Mesodermal cell (in vitro differentiated cells): ENCODE measurements at regions not wholly inside any gene's neighbourhood (a gene's known extent, or its start where the extent isn't known, plus 50 kb on each side); places are given as distances from the start of the nearest gene placed in this dataset.

Experiments
- H3K27ac ChIP-seq: 2 replicates; pipeline ENCODE4 v1.7.0; 2013; ENCODE audit warnings: mild to moderate bottlenecking, low read depth, low read length, moderate library complexity; ENCODE audit not compliant: severe bottlenecking
- H3K36me3 ChIP-seq: 2 replicates; pipeline ENCODE4 v1.7.1; 2013; ENCODE audit warnings: mild to moderate bottlenecking, low read length, moderate library complexity; ENCODE audit not compliant: control insufficient read depth, insufficient read depth
- H3K4me1 ChIP-seq: one replicate; pipeline ENCODE4 v1.7.1; 2013; ENCODE audit warnings: mild to moderate bottlenecking, low read length; ENCODE audit not compliant: insufficient read depth, control insufficient read depth, poor library complexity, severe bottlenecking
- H3K4me3 ChIP-seq: 2 replicates; pipeline ENCODE4 v1.7.0; 2013; ENCODE audit warnings: low read length, control low read depth, mild to moderate bottlenecking; ENCODE audit not compliant: insufficient read depth, poor library complexity, severe bottlenecking; ENCODE audit errors: extremely low read depth
- H3K9me3 ChIP-seq: 2 replicates; pipeline ENCODE4 v1.7.1; 2013; ENCODE audit warnings: mild to moderate bottlenecking, low read length, moderate library complexity; ENCODE audit not compliant: control insufficient read depth
- WGBS, 2 experiments: methylation state at CpG; one replicate each; pipeline ENCODE4 v1.1.5; 2013; ENCODE audit warnings: missing lambda C conversion rate in 2 of 2; ENCODE audit not compliant: insufficient coverage in 2 of 2; 5-methylcytosine and 5-hydroxymethylcytosine counted together

GRCh38 chr7:46713868-46714596, 793.0 kb upstream of the IGFBP3 start:
- 100% methylated on average over 1 of the region's 4 CpGs for WGBS, 2 experiments
- H3K27ac ChIP-seq = no peak overlapping the region

GRCh38 chr7:46710927-46711326, 789.9 kb upstream of the IGFBP3 start:
- Histone ChIP-seq H3K27ac (no peak overlapping the region), H3K4me1 (no peaks in the 10 kb centered on the region), H3K4me3 (no peak overlapping the region), H3K9me3 (peaks cover 5% of the 10 kb centered on the region), H3K36me3 (no peaks in the 10 kb centered on the region)
- whole genome bisulfite sequencing, 2 experiments = 50% methylated on average over 1 of the region's 1 CpG; no CpG with 5 or more reads in 1 of the 2 experiments

More at GRCh38 chr7:46713868-46714596, 793.0 kb upstream of the IGFBP3 start:
- Histone ChIP-seq H3K36me3 (no peaks in the 10 kb centered on the region), H3K4me3 (no peak overlapping the region), H3K9me3 (no peaks in the 10 kb centered on the region), H3K4me1 (no peaks in the 10 kb centered on the region)

GRCh38 chr7:46707973-46708372, 786.9 kb upstream of the IGFBP3 start:
- Histone ChIP-seq H3K4me1 (peaks cover 3% of the 10 kb centered on the region), H3K4me3 (no peak overlapping the region), H3K9me3 (peaks cover 5% of the 10 kb centered on the region), H3K27ac (no peak overlapping the region), H3K36me3 (no peaks in the 10 kb centered on the region)

- Histone ChIP-seq H3K4me1 (peaks cover 3% of the 10 kb centered on the region), H3K9me3 (peaks cover 5% of the 10 kb centered on the region), H3K36me3 (no peaks in the 10 kb centered on the region), H3K27ac (peak overlapping the region; percentile 38), H3K4me3 (no peak overlapping the region)
- 100% methylated on average over 1 of the region's 7 CpGs; no CpG with 5 or more reads in 1 of the 2 experiments for WGBS, 2 experiments
Observed at GRCh38 chr7:46705386-46706255, 784.5 kb upstream of the IGFBP3 start.

- no peaks in the 10 kb centered on the region for H3K4me1 ChIP-seq
- WGBS, 2 experiments = no CpG with 5 or more reads among the region's 1 CpG
- H3K36me3 ChIP-seq = no peaks in the 10 kb centered on the region
- no peaks in the 10 kb centered on the region for H3K9me3 ChIP-seq
- H3K27ac ChIP-seq = no peak overlapping the region
- H3K4me3 ChIP-seq = no peak overlapping the region
Observed at GRCh38 chr7:46696741-46697140, 775.7 kb upstream of the IGFBP3 start.

GRCh38 chr7:46695051-46695708, 774.1 kb upstream of the IGFBP3 start:
- Histone ChIP-seq H3K4me3 (no peak overlapping the region), H3K4me1 (no peaks in the 10 kb centered on the region), H3K36me3 (no peaks in the 10 kb centered on the region), H3K9me3 (no peaks in the 10 kb centered on the region), H3K27ac (peak overlapping the region; percentile 31)
- WGBS, 2 experiments = 29 to 71% methylated on average over 1 of the region's 3 CpGs

- Histone ChIP-seq H3K9me3 (no peaks in the 10 kb centered on the region), H3K4me3 (no peak overlapping the region), H3K4me1 (no peaks in the 10 kb centered on the region), H3K27ac (no peak overlapping the region), H3K36me3 (no peaks in the 10 kb centered on the region)
- WGBS, 2 experiments = no CpG with 5 or more reads among the region's 5 CpGs
Observed at GRCh38 chr7:46694058-46694457, 773.0 kb upstream of the IGFBP3 start.

- H3K27ac ChIP-seq = no peak overlapping the region
- no peak overlapping the region for H3K4me3 ChIP-seq
- H3K36me3 ChIP-seq = no peaks in the 10 kb centered on the region
- WGBS, 2 experiments = 92% methylated on average over 1 of the region's 1 CpG; no CpG with 5 or more reads in 1 of the 2 experiments
- H3K4me1 ChIP-seq = peaks cover 8% of the 10 kb centered on the region
- H3K9me3 ChIP-seq = no peaks in the 10 kb centered on the region
Observed at GRCh38 chr7:46687203-46687602, 766.1 kb upstream of the IGFBP3 start.

GRCh38 chr7:46685051-46685450, 764.0 kb upstream of the IGFBP3 start:
- Histone ChIP-seq H3K27ac (no peak overlapping the region), H3K9me3 (no peaks in the 10 kb centered on the region), H3K4me1 (peaks cover 8% of the 10 kb centered on the region), H3K4me3 (no peak overlapping the region), H3K36me3 (no peaks in the 10 kb centered on the region)
- WGBS, 2 experiments = 60 to 67% methylated on average over 1 of the region's 2 CpGs

- H3K4me3 ChIP-seq = no peak overlapping the region
- H3K36me3 ChIP-seq = no peaks in the 10 kb centered on the region
- H3K9me3 ChIP-seq = no peaks in the 10 kb centered on the region
- no peak overlapping the region for H3K27ac ChIP-seq
- 85 to 86% methylated on average over 1 to 5 of the region's 7 CpGs for WGBS, 2 experiments
- H3K4me1 ChIP-seq = peaks cover 11% of the 10 kb centered on the region
Observed at GRCh38 chr7:46682836-46683624, 762.0 kb upstream of the IGFBP3 start.
